ENCODE measurements at regions not wholly inside any gene's neighbourhood (a gene's known extent, or its start where the extent isn't known, plus 50 kb on each side); places are given as distances from the start of the nearest gene placed in this dataset.
"Not testable (repeated sequence)": the region's sequence is repeated elsewhere in the genome, so short reads cannot be mapped to it uniquely, and the experiment has no call there.

- DNase-seq (ENCODE audit: low spot score): not testable (repeated sequence)
These were observed 102.8 kb upstream of the KCNMA1 start for GRCh38 chr10:77740396-77740795.

- no peak for DNase-seq (ENCODE audit: low spot score)
These were observed 101.0 kb upstream of the KCNMA1 start for GRCh38 chr10:77738496-77739158.

GRCh38 chr10:77737608-77738007 lies 100.0 kb upstream of the KCNMA1 start:
- DNase-seq (ENCODE audit: low spot score): no peak

GRCh38 chr10:77735136-77735535 lies 97.5 kb upstream of the KCNMA1 start:
- DNase-seq (ENCODE audit: low spot score): not testable (repeated sequence)

GRCh38 chr10:77732213-77733003 lies 94.8 kb upstream of the KCNMA1 start:
- no peak for DNase-seq (ENCODE audit: low spot score)

GRCh38 chr10:77727481-77727880 lies 89.9 kb upstream of the KCNMA1 start:
- no peak for DNase-seq (ENCODE audit: low spot score)

GRCh38 chr10:77726732-77727131 lies 89.1 kb upstream of the KCNMA1 start:
- no peak for DNase-seq (ENCODE audit: low spot score)

GRCh38 chr10:77726301-77726700 lies 88.7 kb upstream of the KCNMA1 start:
- no peak for DNase-seq (ENCODE audit: low spot score)

- no peak for DNase-seq (ENCODE audit: low spot score)
These were observed 87.2 kb upstream of the KCNMA1 start for GRCh38 chr10:77724820-77725219.

GRCh38 chr10:77723376-77723775 lies 85.8 kb upstream of the KCNMA1 start:
- no peak for DNase-seq (ENCODE audit: low spot score)

- not testable (repeated sequence) for DNase-seq (ENCODE audit: low spot score)
These were observed 85.3 kb upstream of the KCNMA1 start for GRCh38 chr10:77722956-77723355.

GRCh38 chr10:77721815-77722214 lies 84.2 kb upstream of the KCNMA1 start:
- no peak for DNase-seq (ENCODE audit: low spot score)

GRCh38 chr10:77718957-77719356 lies 81.3 kb upstream of the KCNMA1 start:
- DNase-seq (ENCODE audit: low spot score): no peak

GRCh38 chr10:77718312-77718711 lies 80.7 kb upstream of the KCNMA1 start:
- DNase-seq (ENCODE audit: low spot score): not testable (repeated sequence)

GRCh38 chr10:77717336-77717735 lies 79.7 kb upstream of the KCNMA1 start:
- DNase-seq (ENCODE audit: low spot score): no peak

GRCh38 chr10:77716458-77717317 lies 79.1 kb upstream of the KCNMA1 start:
- DNase-seq (ENCODE audit: low spot score): no peak

- no peak for DNase-seq (ENCODE audit: low spot score)
These were observed 77.9 kb upstream of the KCNMA1 start for GRCh38 chr10:77715536-77715935.

GRCh38 chr10:77715088-77715487 lies 77.5 kb upstream of the KCNMA1 start:
- no peak for DNase-seq (ENCODE audit: low spot score)

- DNase-seq (ENCODE audit: low spot score): no peak
These were observed 76.1 kb upstream of the KCNMA1 start for GRCh38 chr10:77713521-77714280.

GRCh38 chr10:77712207-77712606 lies 74.6 kb upstream of the KCNMA1 start:
- no peak for DNase-seq (ENCODE audit: low spot score)

GRCh38 chr10:77711683-77712049 lies 74.1 kb upstream of the KCNMA1 start:
- no peak for DNase-seq (ENCODE audit: low spot score)

Measured in LoVo (cell line).